Caco-2 (cell line): ENCODE measurements at regions not wholly inside any gene's neighbourhood (a gene's known extent, or its start where the extent isn't known, plus 50 kb on each side); places are given as distances from the start of the nearest gene placed in this dataset.

Source experiments
- BruUV-seq: library from RNA; stranded (reverse); fragments of 400-500 nt; replicated peaks from 2 replicates; lab custom pipeline; 2021; lab: Mats Ljungman, UMichigan
- CTCF ChIA-PET: fragments of 300-600 bp; sonication (Branson Sonifier 250); formaldehyde crosslinking; loops from one replicate; lab custom pipeline; 2022; ENCODE audit warnings: antibody characterized with exemption; lab: Charles Lee
- POLR2A ChIA-PET: fragments of 300-600 bp; sonication (Branson Sonifier 250); formaldehyde crosslinking; loops from one replicate; lab custom pipeline; 2022; ENCODE audit warnings: antibody characterized with exemption; lab: Charles Lee
- DNase-seq, 2 experiments: peaks; one replicate each; pipeline versions ENCODE4 v3.0.0 to v3.0.0-alpha.2; 2020 to 2022
- H3K27me3 ChIP-seq: replicated peaks from 2 replicates; pipeline ENCODE4 v1.6.0; 2011; ENCODE audit warnings: low read length; ENCODE audit not compliant: control insufficient read depth, insufficient read depth
- H3K36me3 ChIP-seq: 2 replicates; pipeline ENCODE4 v1.5.1; 2011; ENCODE audit warnings: low read length; ENCODE audit not compliant: control insufficient read depth, insufficient read depth
- H3K4me1 ChIP-seq: fragments of 250-450 bp; sonication (Bioruptor Pico); 2 replicates; pipeline ENCODE4 v1.5.1; 2020; ENCODE audit warnings: mild to moderate bottlenecking
- H3K4me3 ChIP-seq: 2 replicates; pipeline ENCODE4 v1.5.1; 2011; ENCODE audit warnings: low read depth, mild to moderate bottlenecking, control low read depth, low read length
- H3K9me3 ChIP-seq: fragments of 250-450 bp; sonication (Bioruptor Pico); 2 replicates; pipeline ENCODE4 v1.5.1; 2020; ENCODE audit warnings: mild to moderate bottlenecking, moderate library complexity
- H3K27ac Mint-ChIP-seq: one replicate; pipeline ENCODE4 v1.8.0; 2022; ENCODE audit warnings: mixed read lengths; ENCODE audit not compliant: unreplicated experiment
- H3K27me3 Mint-ChIP-seq: one replicate; pipeline ENCODE4 v1.8.0; 2022; ENCODE audit warnings: mixed read lengths; ENCODE audit not compliant: insufficient read depth, unreplicated experiment
- H3K36me3 Mint-ChIP-seq: one replicate; pipeline ENCODE4 v1.8.0; 2022; ENCODE audit warnings: mild to moderate bottlenecking, mixed read lengths; ENCODE audit not compliant: insufficient read depth, unreplicated experiment
- H3K4me1 Mint-ChIP-seq: one replicate; pipeline ENCODE4 v1.8.0; 2022; ENCODE audit warnings: low read depth, mixed read lengths; ENCODE audit not compliant: unreplicated experiment
- H3K4me3 Mint-ChIP-seq: one replicate; pipeline ENCODE4 v1.8.0; 2022; ENCODE audit warnings: mild to moderate bottlenecking, moderate library complexity, mixed read lengths; ENCODE audit not compliant: unreplicated experiment
- H3K9me3 Mint-ChIP-seq: one replicate; pipeline ENCODE4 v1.8.0; 2022; ENCODE audit warnings: mixed read lengths; ENCODE audit not compliant: unreplicated experiment
- CTCF ChIP-seq, 2 experiments: fragments of 200-600 bp in 1 of 2; IDR thresholded peaks; 1 replicate in 1 of 2; 2 replicates in 1 of 2; pipeline versions ENCODE4 v1.5.1 to v1.8.0; 2011 to 2022; ENCODE audit warnings: antibody characterized with exemption in 1 of 2, control low read depth in 1 of 2, inconsistent platforms in 1 of 2, low read depth in 1 of 2, low read length in 1 of 2, mild to moderate bottlenecking in 1 of 2, moderate library complexity in 1 of 2; ENCODE audit not compliant: insufficient read depth in 1 of 2, severe bottlenecking in 1 of 2, unreplicated experiment in 1 of 2
- intact Hi-C: fragments of 100-400 bp; cut with micrococcal nuclease; formaldehyde crosslinking; loops from one replicate; pipeline ENCODE4 v1.10.0; 2022; ENCODE audit not compliant: unreplicated experiment

GRCh38 chr5:68129364-68129763, 86.2 kb upstream of the PIK3R1 start:
- H3K9me3 ChIP-seq = no peaks in the 10 kb centered on the region
- Mint-ChIP-seq H3K4me3 (no peak overlapping the region), H3K4me1 (no peaks in the 10 kb centered on the region), H3K9me3 (no peaks in the 10 kb centered on the region), H3K27ac (no peak overlapping the region), H3K36me3 (no peaks in the 10 kb centered on the region), H3K27me3 (no peaks in the 10 kb centered on the region)
- no peak for DNase-seq
- intact Hi-C loops = no loop called here
- BruUV-seq = no TSS peak
- ChIA-PET POLR2A (no interaction called here), CTCF (no interaction called here)
- no peak overlapping the region for H3K4me3 ChIP-seq
- H3K4me1 ChIP-seq = no peaks in the 10 kb centered on the region
- H3K27me3 ChIP-seq = no peaks in the 10 kb centered on the region
- H3K36me3 ChIP-seq = no peaks in the 10 kb centered on the region
- no peak for TF ChIP-seq CTCF (IDR thresholded peaks at IDR 0.05; ENCODE audit: insufficient read depth in 1 of 2, low read depth in 1 of 2, low read length in 1 of 2, severe bottlenecking in 1 of 2, unreplicated experiment in 1 of 2)

GRCh38 chr5:68126886-68127285, 88.7 kb upstream of the PIK3R1 start:
- DNase-seq = no peak
- Histone ChIP-seq H3K4me1 (no peaks in the 10 kb centered on the region), H3K4me3 (no peak overlapping the region), H3K36me3 (no peaks in the 10 kb centered on the region), H3K9me3 (no peaks in the 10 kb centered on the region), H3K27me3 (no peaks in the 10 kb centered on the region)
- TF ChIP-seq CTCF (IDR thresholded peaks at IDR 0.05; ENCODE audit: insufficient read depth in 1 of 2, low read depth in 1 of 2, low read length in 1 of 2, severe bottlenecking in 1 of 2, unreplicated experiment in 1 of 2) = no peak
- intact Hi-C loops = no loop called here
- no peak overlapping the region for H3K4me3 Mint-ChIP-seq
- no TSS peak for BruUV-seq
- CTCF ChIA-PET = no interaction called here
- no peaks in the 10 kb centered on the region for H3K9me3 Mint-ChIP-seq
- H3K36me3 Mint-ChIP-seq = no peaks in the 10 kb centered on the region
- POLR2A ChIA-PET = no interaction called here
- no peak overlapping the region for H3K27ac Mint-ChIP-seq
- H3K4me1 Mint-ChIP-seq = no peaks in the 10 kb centered on the region
- no peaks in the 10 kb centered on the region for H3K27me3 Mint-ChIP-seq

GRCh38 chr5:68122439-68123328, 92.9 kb upstream of the PIK3R1 start:
- Mint-ChIP-seq H3K27me3 (no peaks in the 10 kb centered on the region), H3K4me3 (no peak overlapping the region), H3K9me3 (no peaks in the 10 kb centered on the region), H3K36me3 (no peaks in the 10 kb centered on the region), H3K4me1 (no peaks in the 10 kb centered on the region), H3K27ac (no peak overlapping the region)
- no TSS peak for BruUV-seq
- H3K36me3 ChIP-seq = no peaks in the 10 kb centered on the region
- no peak for TF ChIP-seq CTCF (IDR thresholded peaks at IDR 0.05; ENCODE audit: insufficient read depth in 1 of 2, low read depth in 1 of 2, low read length in 1 of 2, severe bottlenecking in 1 of 2, unreplicated experiment in 1 of 2)
- no peaks in the 10 kb centered on the region for H3K4me1 ChIP-seq
- no peaks in the 10 kb centered on the region for H3K9me3 ChIP-seq
- ChIA-PET CTCF (no interaction called here), POLR2A (no interaction called here)
- H3K4me3 ChIP-seq = no peak overlapping the region
- DNase-seq = no peak
- intact Hi-C loops = no loop called here
- H3K27me3 ChIP-seq = no peaks in the 10 kb centered on the region
